ENCODE measurements at regions not wholly inside any gene's neighbourhood (a gene's known extent, or its start where the extent isn't known, plus 50 kb on each side); places are given as distances from the start of the nearest gene placed in this dataset.
"Not testable (repeated sequence)": the region's sequence is repeated elsewhere in the genome, so short reads cannot be mapped to it uniquely, and the experiment has no call there.

DNA sequence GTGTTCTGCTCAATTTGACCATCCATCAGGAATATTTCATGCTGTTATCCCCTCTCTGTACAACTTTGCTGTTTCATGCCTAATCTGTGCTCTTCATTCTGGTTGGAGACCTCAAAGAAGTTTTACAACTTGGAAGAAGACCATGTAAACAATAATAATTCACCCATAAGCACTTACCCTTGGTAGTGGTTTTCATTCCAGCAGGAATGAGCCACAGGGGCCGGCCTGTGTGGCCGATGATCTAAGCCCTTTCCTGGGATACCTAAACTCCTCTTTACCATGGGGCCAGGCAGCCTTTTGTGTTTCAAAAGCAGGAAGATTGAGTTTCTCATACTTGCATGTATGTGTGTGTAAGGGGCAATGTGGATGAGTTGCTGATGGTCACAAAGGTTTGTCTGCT, 165.0 kb downstream of the FGF1 start:
- no peaks in the 10 kb centered on the region for H3K79me2 ChIP-seq (ENCODE audit: control insufficient read depth, insufficient read depth, low read length)
- H3K4me2 ChIP-seq (ENCODE audit: control insufficient read depth, insufficient read depth): no peak overlapping the region
- FAIRE-seq (no peak), ATAC-seq (no peak), DNase-seq (ENCODE audit: low read depth, low spot score) (no peak)
- 44% methylated on average over 2 of the region's 2 CpGs for WGBS (ENCODE audit: insufficient coverage, insufficient replicate concordance, low lambda C conversion rate, missing lambda C conversion rate)
- H3K27me3 ChIP-seq (replicated peaks in 1 of 2; ENCODE audit: control insufficient read depth in 2 of 2, insufficient read depth in 2 of 2, low read length in 1 of 2): no peaks in the 10 kb centered on the region
- SMC1A ChIA-PET (ENCODE audit: uncharacterized antibody, unreplicated experiment): no interaction called here
- CTCF ChIA-PET: no interaction called here
- no peak overlapping the region for H3K27ac ChIP-seq (ENCODE audit: control insufficient read depth, insufficient read depth)
- H4K20me1 ChIP-seq (ENCODE audit: control insufficient read depth, insufficient read depth): no peaks in the 10 kb centered on the region
- BruUV-seq (replicated peaks): no TSS peak
- POLR2A ChIA-PET: no interaction called here
- no peaks in the 10 kb centered on the region for H3K4me1 ChIP-seq (ENCODE audit: control insufficient read depth, insufficient read depth, low read length)
- H3K9me3 ChIP-seq (replicated peaks; ENCODE audit: control insufficient read depth, insufficient read depth, low read length): no peaks in the 10 kb centered on the region
- RAD21 ChIA-PET (ENCODE audit: unreplicated experiment): no interaction called here
- no peak overlapping the region for H3K4me3 ChIP-seq
- in situ Hi-C loops (cut with MboI): no loop called here
- no peaks in the 10 kb centered on the region for H3K36me3 ChIP-seq (ENCODE audit: control insufficient read depth in 2 of 2, insufficient read depth in 2 of 2, low read length in 1 of 2)
- TF ChIP-seq NFXL1 (IDR thresholded peaks at IDR 0.05; ENCODE audit: borderline replicate concordance) (no peak), EGR1 (IDR thresholded peaks at IDR 0.05; ENCODE audit: borderline replicate concordance in 1 of 2, low read depth in 2 of 2, low read length in 2 of 2) (no peak), TCF12 (IDR thresholded peaks at IDR 0.05; ENCODE audit: low read depth, low read length) (no peak), MXI1 (IDR thresholded peaks at IDR 0.05; ENCODE audit: low read depth, low read length) (no peak), SPI1 (IDR thresholded peaks at IDR 0.05; ENCODE audit: borderline replicate concordance, insufficient read depth, low read depth, low read length) (no peak), RCOR1 (conservative IDR thresholded peaks at IDR 0.05; ENCODE audit: low read depth, low read length) (no peak), CBX5 (IDR thresholded peaks at IDR 0.05; ENCODE audit: low read depth) (no peak), EZH2 (IDR thresholded peaks at IDR 0.05; ENCODE audit: borderline replicate concordance, control insufficient read depth, low read depth, low read length) (no peak), ZBED1 (IDR thresholded peaks at IDR 0.05; ENCODE audit: borderline replicate concordance) (no peak), IKZF1 (conservative IDR thresholded peaks at IDR 0.05) (no peak), MYB (IDR thresholded peaks at IDR 0.05; ENCODE audit: borderline replicate concordance, low read depth, low read length) (no peak), NR2C2 (IDR thresholded peaks at IDR 0.05; ENCODE audit: borderline replicate concordance, control insufficient read depth, insufficient read length, low read depth) (no peak), SIX5 (IDR thresholded peaks at IDR 0.05; ENCODE audit: low read depth, low read length, severe bottlenecking) (no peak)
- TF ChIP-seq, protein P1, sequence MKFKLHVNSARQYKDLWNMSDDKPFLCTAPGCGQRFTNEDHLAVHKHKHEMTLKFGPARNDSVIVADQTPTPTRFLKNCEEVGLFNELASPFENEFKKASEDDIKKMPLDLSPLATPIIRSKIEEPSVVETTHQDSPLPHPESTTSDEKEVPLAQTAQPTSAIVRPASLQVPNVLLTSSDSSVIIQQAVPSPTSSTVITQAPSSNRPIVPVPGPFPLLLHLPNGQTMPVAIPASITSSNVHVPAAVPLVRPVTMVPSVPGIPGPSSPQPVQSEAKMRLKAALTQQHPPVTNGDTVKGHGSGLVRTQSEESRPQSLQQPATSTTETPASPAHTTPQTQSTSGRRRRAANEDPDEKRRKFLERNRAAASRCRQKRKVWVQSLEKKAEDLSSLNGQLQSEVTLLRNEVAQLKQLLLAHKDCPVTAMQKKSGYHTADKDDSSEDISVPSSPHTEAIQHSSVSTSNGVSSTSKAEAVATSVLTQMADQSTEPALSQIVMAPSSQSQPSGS (IDR thresholded peaks at IDR 0.05; ENCODE audit: low read length): no peak
- TF ChIP-seq, protein P2, sequence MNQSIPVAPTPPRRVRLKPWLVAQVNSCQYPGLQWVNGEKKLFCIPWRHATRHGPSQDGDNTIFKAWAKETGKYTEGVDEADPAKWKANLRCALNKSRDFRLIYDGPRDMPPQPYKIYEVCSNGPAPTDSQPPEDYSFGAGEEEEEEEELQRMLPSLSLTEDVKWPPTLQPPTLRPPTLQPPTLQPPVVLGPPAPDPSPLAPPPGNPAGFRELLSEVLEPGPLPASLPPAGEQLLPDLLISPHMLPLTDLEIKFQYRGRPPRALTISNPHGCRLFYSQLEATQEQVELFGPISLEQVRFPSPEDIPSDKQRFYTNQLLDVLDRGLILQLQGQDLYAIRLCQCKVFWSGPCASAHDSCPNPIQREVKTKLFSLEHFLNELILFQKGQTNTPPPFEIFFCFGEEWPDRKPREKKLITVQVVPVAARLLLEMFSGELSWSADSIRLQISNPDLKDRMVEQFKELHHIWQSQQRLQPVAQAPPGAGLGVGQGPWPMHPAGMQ (IDR thresholded peaks at IDR 0.05; ENCODE audit: borderline replicate concordance): no peak
- TF ChIP-seq, protein P3, sequence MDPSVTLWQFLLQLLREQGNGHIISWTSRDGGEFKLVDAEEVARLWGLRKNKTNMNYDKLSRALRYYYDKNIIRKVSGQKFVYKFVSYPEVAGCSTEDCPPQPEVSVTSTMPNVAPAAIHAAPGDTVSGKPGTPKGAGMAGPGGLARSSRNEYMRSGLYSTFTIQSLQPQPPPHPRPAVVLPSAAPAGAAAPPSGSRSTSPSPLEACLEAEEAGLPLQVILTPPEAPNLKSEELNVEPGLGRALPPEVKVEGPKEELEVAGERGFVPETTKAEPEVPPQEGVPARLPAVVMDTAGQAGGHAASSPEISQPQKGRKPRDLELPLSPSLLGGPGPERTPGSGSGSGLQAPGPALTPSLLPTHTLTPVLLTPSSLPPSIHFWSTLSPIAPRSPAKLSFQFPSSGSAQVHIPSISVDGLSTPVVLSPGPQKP (IDR thresholded peaks at IDR 0.05; ENCODE audit: low read depth, low read length): no peak
- H3K9ac ChIP-seq (ENCODE audit: control insufficient read depth, insufficient read depth, low read length): no peak overlapping the region
- H2AFZ ChIP-seq (ENCODE audit: control insufficient read depth, low read depth, low read length): no peak overlapping the region
- intact Hi-C loops (cut with micrococcal nuclease; ENCODE audit: unreplicated experiment): no loop called here

DNA sequence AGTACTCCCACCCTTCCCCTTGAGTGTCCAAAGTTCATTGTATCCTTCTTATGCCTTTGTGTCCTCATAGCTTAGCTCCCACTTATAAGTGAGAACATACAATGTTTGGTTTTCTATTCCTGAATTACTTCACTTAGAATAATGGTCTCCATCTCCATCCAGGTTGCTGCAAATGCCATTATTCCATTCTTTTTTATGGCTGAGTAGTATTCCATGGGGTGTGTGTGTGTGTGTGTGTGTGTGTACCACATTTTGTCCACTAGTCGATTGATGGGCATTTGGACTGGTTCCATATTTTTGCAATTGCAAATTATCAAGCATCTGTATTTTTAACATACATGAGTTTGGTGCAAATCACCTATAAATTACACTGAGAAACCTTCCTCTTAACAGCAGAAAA, 166.0 kb downstream of the FGF1 start:
- H2AFZ ChIP-seq (ENCODE audit: control insufficient read depth, low read depth, low read length); H3K9ac ChIP-seq (ENCODE audit: control insufficient read depth, insufficient read depth, low read length); H3K4me1 ChIP-seq (ENCODE audit: control insufficient read depth, insufficient read depth, low read length); H3K36me3 ChIP-seq (ENCODE audit: control insufficient read depth in 2 of 2, insufficient read depth in 2 of 2, low read length in 1 of 2); H3K4me3 ChIP-seq; FAIRE-seq; SMC1A ChIA-PET (ENCODE audit: uncharacterized antibody, unreplicated experiment); in situ Hi-C loops (cut with MboI); H3K27me3 ChIP-seq (replicated peaks in 1 of 2; ENCODE audit: control insufficient read depth in 2 of 2, insufficient read depth in 2 of 2, low read length in 1 of 2); RAD21 ChIA-PET (ENCODE audit: unreplicated experiment); POLR2A ChIA-PET; BruUV-seq (replicated peaks); intact Hi-C loops (cut with micrococcal nuclease; ENCODE audit: unreplicated experiment); H3K27ac ChIP-seq (ENCODE audit: control insufficient read depth, insufficient read depth); H3K79me2 ChIP-seq (ENCODE audit: control insufficient read depth, insufficient read depth, low read length); DNase-seq (ENCODE audit: low read depth, low spot score); H3K9me3 ChIP-seq (replicated peaks; ENCODE audit: control insufficient read depth, insufficient read depth, low read length); CTCF ChIA-PET; ATAC-seq; H4K20me1 ChIP-seq (ENCODE audit: control insufficient read depth, insufficient read depth); H3K4me2 ChIP-seq (ENCODE audit: control insufficient read depth, insufficient read depth): not testable (repeated sequence)
- WGBS (ENCODE audit: insufficient coverage, insufficient replicate concordance, low lambda C conversion rate, missing lambda C conversion rate): 69% methylated on average over 1 of the region's 1 CpG

Measured in GM12878 (cell line).